Mesothelial cell of epicardium (in vitro differentiated cells): ENCODE measurements at regions not wholly inside any gene's neighbourhood (a gene's known extent, or its start where the extent isn't known, plus 50 kb on each side); places are given as distances from the start of the nearest gene placed in this dataset.

Source experiments
- DNase-seq, 2 experiments: peaks; one replicate each; pipeline ENCODE4 v3.0.0; 2021; ENCODE audit warnings: low spot score in 2 of 2; ENCODE audit not compliant: unreplicated experiment in 2 of 2
- H3K27ac Mint-ChIP-seq: 2 replicates; pipeline ENCODE4 v1.8.0; 2021; ENCODE audit warnings: mixed read lengths
- H3K27me3 Mint-ChIP-seq: 2 replicates; pipeline ENCODE4 v1.8.0; 2021; ENCODE audit warnings: low read depth, mixed read lengths
- H3K36me3 Mint-ChIP-seq: 2 replicates; pipeline ENCODE4 v1.8.0; 2021; ENCODE audit warnings: mixed read lengths
- H3K4me1 Mint-ChIP-seq: 2 replicates; pipeline ENCODE4 v1.8.0; 2021; ENCODE audit warnings: mixed read lengths
- H3K4me3 Mint-ChIP-seq: 2 replicates; pipeline ENCODE4 v1.8.0; 2021; ENCODE audit warnings: mild to moderate bottlenecking, moderate library complexity, mixed read lengths
- H3K9me3 Mint-ChIP-seq: 2 replicates; pipeline ENCODE4 v1.8.0; 2021; ENCODE audit warnings: mixed read lengths
- CTCF ChIP-seq: fragments of 200-600 bp; sonication (generic); IDR thresholded peaks from one replicate; pipeline ENCODE4 v1.5.0; 2021; ENCODE audit warnings: antibody characterized with exemption; ENCODE audit not compliant: unreplicated experiment

GRCh38 chr2:15811367-15811766 lies 129.0 kb upstream of the MYCN start:
- DNase-seq: no peak
- H3K4me3 Mint-ChIP-seq: no peak overlapping the region
- H3K36me3 Mint-ChIP-seq: no peaks in the 10 kb centered on the region
- H3K27ac Mint-ChIP-seq: peak overlapping the region; percentile 95
- TF ChIP-seq CTCF: no peak
- no peaks in the 10 kb centered on the region for H3K9me3 Mint-ChIP-seq
- peaks cover 80% of the 10 kb centered on the region for H3K4me1 Mint-ChIP-seq
- H3K27me3 Mint-ChIP-seq: no peaks in the 10 kb centered on the region

GRCh38 chr2:15812187-15812780 lies 128.1 kb upstream of the MYCN start:
- Mint-ChIP-seq H3K4me3 (no peak overlapping the region), H3K36me3 (no peaks in the 10 kb centered on the region), H3K27me3 (no peaks in the 10 kb centered on the region), H3K4me1 (peaks cover 88% of the 10 kb centered on the region), H3K27ac (peak overlapping the region; percentile 71), H3K9me3 (no peaks in the 10 kb centered on the region)
- TF ChIP-seq CTCF: no peak
- DNase-seq: no peak

- no peaks in the 10 kb centered on the region for H3K36me3 Mint-ChIP-seq
- no peaks in the 10 kb centered on the region for H3K9me3 Mint-ChIP-seq
- no peaks in the 10 kb centered on the region for H3K27me3 Mint-ChIP-seq
- peak overlapping the region; percentile 82 for H3K27ac Mint-ChIP-seq
- H3K4me3 Mint-ChIP-seq: no peak overlapping the region
- DNase-seq: no peak
- TF ChIP-seq CTCF: no peak
- H3K4me1 Mint-ChIP-seq: peaks cover 88% of the 10 kb centered on the region
Observed at GRCh38 chr2:15813481-15814266, 126.7 kb upstream of the MYCN start.

GRCh38 chr2:15814403-15814802 lies 125.9 kb upstream of the MYCN start:
- Mint-ChIP-seq H3K27ac (peak overlapping the region; percentile 82), H3K4me3 (no peak overlapping the region), H3K9me3 (no peaks in the 10 kb centered on the region), H3K27me3 (no peaks in the 10 kb centered on the region), H3K4me1 (peaks cover 86% of the 10 kb centered on the region), H3K36me3 (no peaks in the 10 kb centered on the region)
- no peak for TF ChIP-seq CTCF
- DNase-seq: no peak

- Mint-ChIP-seq H3K36me3 (no peaks in the 10 kb centered on the region), H3K9me3 (no peaks in the 10 kb centered on the region), H3K27ac (peak overlapping the region; percentile 90), H3K27me3 (no peaks in the 10 kb centered on the region), H3K4me1 (peaks cover 86% of the 10 kb centered on the region), H3K4me3 (no peak overlapping the region)
- no peak for DNase-seq
- no peak for TF ChIP-seq CTCF
Observed at GRCh38 chr2:15814946-15815345, 125.4 kb upstream of the MYCN start.
